IMR-90 (cell line): ENCODE measurements at regions not wholly inside any gene's neighbourhood (a gene's known extent, or its start where the extent isn't known, plus 50 kb on each side); places are given as distances from the start of the nearest gene placed in this dataset.

Experiments
- ATAC-seq: fragments of 200-7000 bp; cut with Tn5 transposase; 2 replicates; pipeline ENCODE4 v1.9.1; 2020; ENCODE audit warnings: low read depth, mild to moderate bottlenecking, moderate library complexity
- BruUV-seq: library from RNA; stranded (reverse); fragments of 400-500 nt; replicated peaks from 2 replicates; lab custom pipeline; 2021; lab: Mats Ljungman, UMichigan
- CTCF ChIA-PET: fragments of 300-600 bp; formaldehyde crosslinking; extraction: SDS; loops from one replicate; lab custom pipeline; 2021; ENCODE audit warnings: antibody characterized with exemption; lab: Yijun Ruan, JAX
- POLR2A ChIA-PET: fragments of 300-600 bp; sonication (Branson Sonifier 250); formaldehyde crosslinking; loops from one replicate; lab custom pipeline; 2022; ENCODE audit warnings: antibody characterized with exemption; ENCODE audit not compliant: unreplicated experiment; lab: Charles Lee
- DNase-seq: peaks from one replicate; pipeline ENCODE4 v3.0.0; 2013
- H2AFZ ChIP-seq: replicated peaks from 2 replicates; pipeline ENCODE3; 2013; ENCODE audit warnings: low read length, mild to moderate bottlenecking; ENCODE audit not compliant: poor library complexity
- H2AK5ac ChIP-seq: 2 replicates; pipeline ENCODE4 v1.6.1; 2013; ENCODE audit warnings: low read depth, low read length, inconsistent platforms
- H2AK9ac ChIP-seq: replicated peaks from 2 replicates; pipeline ENCODE3; 2013; ENCODE audit warnings: mild to moderate bottlenecking, low read depth, low read length, moderate library complexity; ENCODE audit not compliant: poor library complexity
- H2BK120ac ChIP-seq: 2 replicates; pipeline ENCODE4 v1.6.1; 2013; ENCODE audit warnings: low read depth, low read length, inconsistent platforms
- H2BK15ac ChIP-seq: 3 replicates; pipeline ENCODE4 v1.6.1; 2013; ENCODE audit warnings: low read depth, low read length, inconsistent platforms
- H2BK20ac ChIP-seq: 2 replicates; pipeline ENCODE4 v1.6.1; 2013; ENCODE audit warnings: low read depth, mild to moderate bottlenecking, inconsistent platforms, low read length, moderate library complexity
- H2BK5ac ChIP-seq: 2 replicates; pipeline ENCODE4 v1.6.1; 2013; ENCODE audit warnings: mild to moderate bottlenecking, low read depth, low read length, inconsistent platforms; ENCODE audit not compliant: poor library complexity, severe bottlenecking
- H3K14ac ChIP-seq: replicated peaks from 2 replicates; pipeline ENCODE4 v1.6.1; 2013; ENCODE audit warnings: low read depth, low read length, inconsistent platforms
- H3K18ac ChIP-seq: 2 replicates; pipeline ENCODE4 v1.6.1; 2013; ENCODE audit warnings: low read depth, low read length, control low read depth
- H3K23ac ChIP-seq: 2 replicates; pipeline ENCODE4 v1.6.1; 2013; ENCODE audit warnings: low read depth, low read length, inconsistent platforms
- H3K27ac ChIP-seq: 2 replicates; pipeline ENCODE4 v1.5.1; 2013; ENCODE audit warnings: mild to moderate bottlenecking, control low read depth, low read length; ENCODE audit not compliant: insufficient read depth
- H3K27me3 ChIP-seq: 2 replicates; pipeline ENCODE4 v1.6.1; 2013; ENCODE audit warnings: low read length; ENCODE audit not compliant: control insufficient read depth, insufficient read depth
- H3K36me3 ChIP-seq: 2 replicates; pipeline ENCODE4 v1.6.1; 2013; ENCODE audit warnings: low read length, mixed read lengths; ENCODE audit not compliant: control insufficient read depth, insufficient read depth
- H3K4ac ChIP-seq: 2 replicates; pipeline ENCODE4 v1.6.1; 2013; ENCODE audit warnings: low read depth, low read length, inconsistent platforms
- H3K4me1 ChIP-seq: 2 replicates; pipeline ENCODE4 v1.6.1; 2013; ENCODE audit warnings: low read length, mixed read lengths; ENCODE audit not compliant: control insufficient read depth, insufficient read depth
- H3K4me2 ChIP-seq: 2 replicates; pipeline ENCODE4 v1.6.1; 2013; ENCODE audit warnings: low read depth, mild to moderate bottlenecking, control low read depth, low read length, moderate library complexity
- H3K4me3 ChIP-seq: 2 replicates; pipeline ENCODE4 v1.5.1; 2013; ENCODE audit warnings: low read depth, mild to moderate bottlenecking, control low read depth, low read length, moderate library complexity; ENCODE audit not compliant: insufficient read depth
- H3K56ac ChIP-seq: 2 replicates; pipeline ENCODE4 v1.6.1; 2013; ENCODE audit warnings: low read length, inconsistent platforms; ENCODE audit not compliant: insufficient read depth; ENCODE audit errors: extremely low read depth
- H3K79me1 ChIP-seq, 2 experiments: 2 replicates each; pipeline ENCODE4 v1.6.1; 2013; ENCODE audit warnings: low read length in 2 of 2, inconsistent platforms in 1 of 2, low read depth in 1 of 2
- H3K9ac ChIP-seq: 2 replicates; pipeline ENCODE4 v1.6.1; 2013; ENCODE audit warnings: low read depth, low read length, control low read depth
- H3K9me1 ChIP-seq: 2 replicates; pipeline ENCODE4 v1.6.1; 2013; ENCODE audit warnings: low read length, inconsistent platforms; ENCODE audit not compliant: insufficient read depth
- H3K9me3 ChIP-seq: 2 replicates; pipeline ENCODE4 v1.6.1; 2013; ENCODE audit warnings: low read length; ENCODE audit not compliant: control insufficient read depth, insufficient read depth
- H4K20me1 ChIP-seq: 2 replicates; pipeline ENCODE4 v1.6.1; 2013; ENCODE audit warnings: low read length, inconsistent platforms; ENCODE audit not compliant: insufficient read depth
- H4K5ac ChIP-seq: 2 replicates; pipeline ENCODE4 v1.6.1; 2013; ENCODE audit warnings: mild to moderate bottlenecking, low read depth, low read length, control low read depth
- H4K8ac ChIP-seq, 2 experiments: 2 replicates each; pipeline ENCODE4 v1.6.1; 2013; ENCODE audit warnings: low read depth in 2 of 2, low read length in 2 of 2, control low read depth in 1 of 2, inconsistent platforms in 1 of 2
- H4K91ac ChIP-seq: 2 replicates; pipeline ENCODE4 v1.6.1; 2013; ENCODE audit warnings: low read depth, low read length, inconsistent platforms; ENCODE audit not compliant: insufficient read depth
- FOS ChIP-seq: fragments of 150-350 bp; IDR thresholded peaks from 2 replicates; pipeline ENCODE4 v1.6.1; 2016; ENCODE audit warnings: low read depth, low read length
- SMC3 ChIP-seq: fragments of 150-350 bp; IDR thresholded peaks from 2 replicates; pipeline ENCODE4 v1.6.1; 2016; ENCODE audit warnings: low read depth, mild to moderate bottlenecking, antibody characterized with exemption, low read length, moderate library complexity
- WGBS, 2 experiments: methylation state at CpG; one replicate each; pipeline versions ENCODE4 v1.1.5 to v1.1.7; 2013; ENCODE audit warnings: missing lambda C conversion rate in 2 of 2; ENCODE audit not compliant: insufficient read length in 1 of 2; ENCODE audit errors: extremely low coverage in 2 of 2; 5-methylcytosine and 5-hydroxymethylcytosine counted together
- dilution Hi-C: fragments of 300-500 bp; cut with HindIII; formaldehyde crosslinking; loops from one replicate; pipeline ENCODE4 v1.14.3; 2018; ENCODE audit warnings: low sequenced_read_pairs; ENCODE audit not compliant: unreplicated experiment
- in situ Hi-C: fragments of 300-500 bp; cut with MboI; formaldehyde crosslinking; loops from 3 replicates; pipeline ENCODE4 v1.14.3; 2019; ENCODE audit warnings: low sequenced_read_pairs, inconsistent platforms, mixed read lengths
- intact Hi-C: fragments of 100-400 bp; cut with micrococcal nuclease; formaldehyde crosslinking; loops from 2 replicates; pipeline ENCODE4 v1.10.0; 2022
- TF ChIP-seq, protein P1 (sequence below): conservative IDR thresholded peaks from 2 replicates; pipeline ENCODE4 v1.5.1; 2012; ENCODE audit warnings: mild to moderate bottlenecking, low read depth, low read length, improper control_type of control experiment

DNA sequence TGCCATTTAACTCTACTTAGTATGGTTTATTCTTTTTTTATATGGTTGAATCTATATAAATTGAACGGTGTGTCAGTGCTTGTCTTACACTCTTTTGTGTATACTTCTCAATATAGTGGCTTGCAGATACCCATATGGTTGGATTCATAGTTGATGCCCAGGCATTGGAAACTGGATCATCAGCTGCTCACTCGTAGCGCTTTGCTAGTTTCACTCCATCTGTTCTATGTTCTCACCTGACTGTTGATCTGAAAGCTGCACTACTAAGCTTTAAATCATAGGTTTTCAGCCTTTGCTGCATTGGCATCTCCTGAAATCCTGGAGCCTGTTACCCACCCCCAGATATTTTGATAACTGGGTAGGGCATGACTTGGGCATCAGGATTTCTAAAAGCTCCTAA is 121.6 kb upstream of the DCLK2 start:
- H3K36me3 ChIP-seq = no peaks in the 10 kb centered on the region
- DNase-seq = no peak
- no peak overlapping the region for H3K56ac ChIP-seq
- no peak overlapping the region for H3K9ac ChIP-seq
- H4K8ac ChIP-seq = no peak overlapping the region
- H4K20me1 ChIP-seq = no peaks in the 10 kb centered on the region
- no peak overlapping the region for H4K91ac ChIP-seq
- dilution Hi-C loops (no loop called here), in situ Hi-C loops (no loop called here), intact Hi-C loops (no loop called here)
- no peak overlapping the region for H3K18ac ChIP-seq
- H2BK20ac ChIP-seq = no peak overlapping the region
- BruUV-seq = no TSS peak
- no peak overlapping the region for H3K4me2 ChIP-seq
- H3K4me1 ChIP-seq = peaks cover under 1% of the 10 kb centered on the region; the same call in 1 of the 2 replicates
- H3K27ac ChIP-seq = no peak overlapping the region
- H4K5ac ChIP-seq = no peak overlapping the region
- no peak overlapping the region for H2BK5ac ChIP-seq
- POLR2A ChIA-PET = no interaction called here
- H3K9me1 ChIP-seq = no peaks in the 10 kb centered on the region
- H3K79me1 ChIP-seq = no peaks in the 10 kb centered on the region
- no peak overlapping the region for H2AK5ac ChIP-seq
- H3K27me3 ChIP-seq = peaks cover 5% of the 10 kb centered on the region
- H3K23ac ChIP-seq = no peak overlapping the region
- H3K4ac ChIP-seq = no peak overlapping the region
- CTCF ChIA-PET = no interaction called here
- WGBS, 2 experiments = no CpG with 5 or more reads among the region's 3 CpGs
- H2AK9ac ChIP-seq = no peak overlapping the region
- no peak overlapping the region for H3K14ac ChIP-seq
- ATAC-seq = no peak
- H3K9me3 ChIP-seq = no peaks in the 10 kb centered on the region
- H2AFZ ChIP-seq = no peak overlapping the region
- H3K4me3 ChIP-seq = no peak overlapping the region
- TF ChIP-seq, protein P1, sequence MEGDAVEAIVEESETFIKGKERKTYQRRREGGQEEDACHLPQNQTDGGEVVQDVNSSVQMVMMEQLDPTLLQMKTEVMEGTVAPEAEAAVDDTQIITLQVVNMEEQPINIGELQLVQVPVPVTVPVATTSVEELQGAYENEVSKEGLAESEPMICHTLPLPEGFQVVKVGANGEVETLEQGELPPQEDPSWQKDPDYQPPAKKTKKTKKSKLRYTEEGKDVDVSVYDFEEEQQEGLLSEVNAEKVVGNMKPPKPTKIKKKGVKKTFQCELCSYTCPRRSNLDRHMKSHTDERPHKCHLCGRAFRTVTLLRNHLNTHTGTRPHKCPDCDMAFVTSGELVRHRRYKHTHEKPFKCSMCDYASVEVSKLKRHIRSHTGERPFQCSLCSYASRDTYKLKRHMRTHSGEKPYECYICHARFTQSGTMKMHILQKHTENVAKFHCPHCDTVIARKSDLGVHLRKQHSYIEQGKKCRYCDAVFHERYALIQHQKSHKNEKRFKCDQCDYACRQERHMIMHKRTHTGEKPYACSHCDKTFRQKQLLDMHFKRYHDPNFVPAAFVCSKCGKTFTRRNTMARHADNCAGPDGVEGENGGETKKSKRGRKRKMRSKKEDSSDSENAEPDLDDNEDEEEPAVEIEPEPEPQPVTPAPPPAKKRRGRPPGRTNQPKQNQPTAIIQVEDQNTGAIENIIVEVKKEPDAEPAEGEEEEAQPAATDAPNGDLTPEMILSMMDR = no peak
- TF ChIP-seq SMC3 = no peak
- no peak for TF ChIP-seq FOS
- no peak overlapping the region for H2BK15ac ChIP-seq
- no peak overlapping the region for H2BK120ac ChIP-seq
